ENCODE measurements at regions not wholly inside any gene's neighbourhood (a gene's known extent, or its start where the extent isn't known, plus 50 kb on each side); places are given as distances from the start of the nearest gene placed in this dataset.

- no peak for DNase-seq
- Mint-ChIP-seq H3K36me3 (ENCODE audit: low read depth) (no peaks in the 10 kb centered on the region), H3K4me3 (no peak overlapping the region), H3K27me3 (ENCODE audit: insufficient read depth) (no peaks in the 10 kb centered on the region), H3K4me1 (ENCODE audit: low read depth) (no peaks in the 10 kb centered on the region), H3K9me3 (peaks cover 15% of the 10 kb centered on the region), H3K27ac (no peak overlapping the region)
- no peak for TF ChIP-seq CTCF (IDR thresholded peaks at IDR 0.05)
These were observed 954.7 kb upstream of the MAN1A1 start for GRCh38 chr6:120304223-120304622.

GRCh38 chr6:120303527-120303926, 954.0 kb upstream of the MAN1A1 start:
- H3K36me3 Mint-ChIP-seq (ENCODE audit: low read depth) = no peaks in the 10 kb centered on the region
- TF ChIP-seq CTCF (IDR thresholded peaks at IDR 0.05) = no peak
- no peak overlapping the region for H3K27ac Mint-ChIP-seq
- H3K4me3 Mint-ChIP-seq = no peak overlapping the region
- H3K9me3 Mint-ChIP-seq = peaks cover 21% of the 10 kb centered on the region
- no peak for DNase-seq
- no peaks in the 10 kb centered on the region for H3K27me3 Mint-ChIP-seq (ENCODE audit: insufficient read depth)
- no peaks in the 10 kb centered on the region for H3K4me1 Mint-ChIP-seq (ENCODE audit: low read depth)

- no peak for DNase-seq
- no peak for TF ChIP-seq CTCF (IDR thresholded peaks at IDR 0.05)
- Mint-ChIP-seq H3K4me1 (ENCODE audit: low read depth) (no peaks in the 10 kb centered on the region), H3K27ac (no peak overlapping the region), H3K27me3 (ENCODE audit: insufficient read depth) (no peaks in the 10 kb centered on the region), H3K9me3 (peaks cover 21% of the 10 kb centered on the region), H3K4me3 (no peak overlapping the region), H3K36me3 (ENCODE audit: low read depth) (no peaks in the 10 kb centered on the region)
These were observed 952.5 kb upstream of the MAN1A1 start for GRCh38 chr6:120302041-120302440.

GRCh38 chr6:120290964-120291363, 941.4 kb upstream of the MAN1A1 start:
- Mint-ChIP-seq H3K4me1 (ENCODE audit: low read depth) (no peaks in the 10 kb centered on the region), H3K36me3 (ENCODE audit: low read depth) (no peaks in the 10 kb centered on the region), H3K4me3 (no peak overlapping the region), H3K27ac (no peak overlapping the region), H3K9me3 (peaks cover 31% of the 10 kb centered on the region), H3K27me3 (ENCODE audit: insufficient read depth) (no peaks in the 10 kb centered on the region; the same call in 1 of the 2 replicates)
- DNase-seq = no peak
- no peak for TF ChIP-seq CTCF (IDR thresholded peaks at IDR 0.05)

GRCh38 chr6:120282005-120282404, 932.4 kb upstream of the MAN1A1 start:
- DNase-seq = no peak
- H3K36me3 Mint-ChIP-seq (ENCODE audit: low read depth) = no peaks in the 10 kb centered on the region

More at GRCh38 chr6:120282005-120282404, 932.4 kb upstream of the MAN1A1 start:
- H3K4me1 Mint-ChIP-seq (ENCODE audit: low read depth) = no peaks in the 10 kb centered on the region
- H3K4me3 Mint-ChIP-seq = no peak overlapping the region
- TF ChIP-seq CTCF (IDR thresholded peaks at IDR 0.05) = no peak
- peaks cover 7% of the 10 kb centered on the region; the same call in 1 of the 2 replicates for H3K9me3 Mint-ChIP-seq
- no peak overlapping the region for H3K27ac Mint-ChIP-seq
- H3K27me3 Mint-ChIP-seq (ENCODE audit: insufficient read depth) = no peaks in the 10 kb centered on the region

All from HFFc6 (cell line).